ENCODE measurements at regions not wholly inside any gene's neighbourhood (a gene's known extent, or its start where the extent isn't known, plus 50 kb on each side); places are given as distances from the start of the nearest gene placed in this dataset.

GRCh38 chr1:63255153-63255552 lies 67.2 kb upstream of the FOXD3 start:
- ATAC-seq: no peak
- no peak for TF ChIP-seq RARB (CRISPR knock-in tag; IDR thresholded peaks at IDR 0.05)
- no peak for TF ChIP-seq PATZ1 (CRISPR knock-in tag; IDR thresholded peaks at IDR 0.05; ENCODE audit: borderline replicate concordance)
- TF ChIP-seq TCF4 (CRISPR knock-in tag; IDR thresholded peaks at IDR 0.05; ENCODE audit: borderline replicate concordance): no peak
- no peak for TF ChIP-seq SNAI2 (CRISPR knock-in tag; IDR thresholded peaks at IDR 0.05)
- TF ChIP-seq, protein P1, sequence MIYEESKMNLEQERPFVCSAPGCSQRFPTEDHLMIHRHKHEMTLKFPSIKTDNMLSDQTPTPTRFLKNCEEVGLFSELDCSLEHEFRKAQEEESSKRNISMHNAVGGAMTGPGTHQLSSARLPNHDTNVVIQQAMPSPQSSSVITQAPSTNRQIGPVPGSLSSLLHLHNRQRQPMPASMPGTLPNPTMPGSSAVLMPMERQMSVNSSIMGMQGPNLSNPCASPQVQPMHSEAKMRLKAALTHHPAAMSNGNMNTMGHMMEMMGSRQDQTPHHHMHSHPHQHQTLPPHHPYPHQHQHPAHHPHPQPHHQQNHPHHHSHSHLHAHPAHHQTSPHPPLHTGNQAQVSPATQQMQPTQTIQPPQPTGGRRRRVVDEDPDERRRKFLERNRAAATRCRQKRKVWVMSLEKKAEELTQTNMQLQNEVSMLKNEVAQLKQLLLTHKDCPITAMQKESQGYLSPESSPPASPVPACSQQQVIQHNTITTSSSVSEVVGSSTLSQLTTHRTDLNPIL (CRISPR knock-in tag; IDR thresholded peaks at IDR 0.05; ENCODE audit: low read depth): no peak
- TF ChIP-seq BACH2 (CRISPR knock-in tag; IDR thresholded peaks at IDR 0.05; ENCODE audit: borderline replicate concordance): no peak
- no peak for TF ChIP-seq ZNF8 (CRISPR knock-in tag; IDR thresholded peaks at IDR 0.05)
- TF ChIP-seq OSR1 (CRISPR knock-in tag; IDR thresholded peaks at IDR 0.05): no peak
- TF ChIP-seq ZNF565 (CRISPR knock-in tag; conservative IDR thresholded peaks at IDR 0.05; ENCODE audit: low read depth): no peak
- no peak for TF ChIP-seq ARNTL (CRISPR knock-in tag; IDR thresholded peaks at IDR 0.05; ENCODE audit: borderline replicate concordance, low read depth)
- TF ChIP-seq ZNF70 (CRISPR knock-in tag; IDR thresholded peaks at IDR 0.05): no peak
- no peak for TF ChIP-seq ZFP30 (CRISPR knock-in tag; IDR thresholded peaks at IDR 0.05)
- no peak for TF ChIP-seq GLIS3 (CRISPR knock-in tag; IDR thresholded peaks at IDR 0.05)
- no peak for TF ChIP-seq TSHZ2 (CRISPR knock-in tag; IDR thresholded peaks at IDR 0.05)
- no peak for TF ChIP-seq CSDC2 (CRISPR knock-in tag; IDR thresholded peaks at IDR 0.05)
- TF ChIP-seq TOX (CRISPR knock-in tag; IDR thresholded peaks at IDR 0.05; ENCODE audit: borderline replicate concordance): no peak
- TF ChIP-seq, protein P2, sequence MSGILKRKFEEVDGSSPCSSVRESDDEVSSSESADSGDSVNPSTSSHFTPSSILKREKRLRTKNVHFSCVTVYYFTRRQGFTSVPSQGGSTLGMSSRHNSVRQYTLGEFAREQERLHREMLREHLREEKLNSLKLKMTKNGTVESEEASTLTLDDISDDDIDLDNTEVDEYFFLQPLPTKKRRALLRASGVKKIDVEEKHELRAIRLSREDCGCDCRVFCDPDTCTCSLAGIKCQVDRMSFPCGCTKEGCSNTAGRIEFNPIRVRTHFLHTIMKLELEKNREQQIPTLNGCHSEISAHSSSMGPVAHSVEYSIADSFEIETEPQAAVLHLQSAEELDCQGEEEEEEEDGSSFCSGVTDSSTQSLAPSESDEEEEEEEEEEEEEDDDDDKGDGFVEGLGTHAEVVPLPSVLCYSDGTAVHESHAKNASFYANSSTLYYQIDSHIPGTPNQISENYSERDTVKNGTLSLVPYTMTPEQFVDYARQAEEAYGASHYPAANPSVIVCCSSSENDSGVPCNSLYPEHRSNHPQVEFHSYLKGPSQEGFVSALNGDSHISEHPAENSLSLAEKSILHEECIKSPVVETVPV (CRISPR knock-in tag; IDR thresholded peaks at IDR 0.05): no peak

DNA sequence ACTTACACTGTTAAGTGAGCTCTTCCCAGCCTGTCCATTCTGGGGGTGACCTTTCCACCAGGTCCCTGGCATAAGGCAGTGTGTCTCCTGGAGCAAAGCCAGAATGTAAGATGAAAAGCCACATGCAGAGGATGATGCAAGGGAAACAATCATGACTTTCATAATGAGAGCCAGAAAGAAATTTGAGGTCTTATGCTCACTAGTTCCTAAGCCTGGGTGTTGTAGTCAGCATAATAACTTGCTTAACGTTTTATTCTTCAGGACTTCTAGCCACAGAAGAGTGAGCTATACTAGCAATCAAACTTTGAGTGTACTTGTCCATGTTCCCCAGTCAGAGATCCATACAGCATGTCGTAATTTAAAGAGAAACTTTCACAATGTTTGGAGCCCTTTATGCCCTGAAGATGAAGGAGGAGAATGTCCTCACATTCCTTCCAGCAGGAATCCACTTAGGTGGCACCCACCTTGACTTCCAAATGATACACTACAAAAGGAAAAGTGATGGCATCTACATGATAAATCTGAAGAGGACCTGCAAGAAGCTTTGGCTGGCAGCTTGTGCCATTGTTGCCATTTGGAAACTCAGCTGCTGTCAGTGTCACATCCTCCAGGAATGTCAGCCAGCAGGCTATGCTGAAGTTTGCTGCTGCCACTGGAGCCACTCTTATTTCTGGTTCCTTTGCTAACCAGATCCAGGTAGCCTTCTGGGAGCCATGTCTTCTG lies 60.5 kb upstream of the FOXD3 start:
- ATAC-seq: no peak
- TF ChIP-seq, protein P1 (CRISPR knock-in tag; IDR thresholded peaks at IDR 0.05; ENCODE audit: low read depth): no peak
- TF ChIP-seq CSDC2 (CRISPR knock-in tag; IDR thresholded peaks at IDR 0.05) (no peak), GLIS3 (CRISPR knock-in tag; IDR thresholded peaks at IDR 0.05) (no peak), ZFP30 (CRISPR knock-in tag; IDR thresholded peaks at IDR 0.05) (no peak), ESRRG (CRISPR knock-in tag; IDR thresholded peaks at IDR 0.05) (no peak), TCF4 (CRISPR knock-in tag; IDR thresholded peaks at IDR 0.05; ENCODE audit: borderline replicate concordance) (no peak)

DNA sequence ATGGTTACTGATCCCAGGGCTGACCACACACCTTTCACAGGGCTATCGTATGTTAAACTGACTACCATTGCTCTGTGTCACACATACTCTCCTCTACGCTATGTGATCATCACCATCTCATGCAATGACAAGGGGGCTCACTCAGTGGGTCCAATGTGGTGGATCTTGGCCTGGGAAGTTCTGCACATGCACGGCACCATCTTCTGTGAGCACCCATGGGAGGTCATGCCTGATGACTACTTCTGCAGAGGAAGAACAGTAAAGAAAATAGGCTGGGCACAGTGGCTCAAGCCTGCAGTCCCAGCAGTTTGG lies 60.0 kb upstream of the FOXD3 start:
- no peak for ATAC-seq
- no peak for TF ChIP-seq ZFP30 (CRISPR knock-in tag; IDR thresholded peaks at IDR 0.05)
- no peak for TF ChIP-seq GLIS3 (CRISPR knock-in tag; IDR thresholded peaks at IDR 0.05)
- TF ChIP-seq PATZ1 (CRISPR knock-in tag; IDR thresholded peaks at IDR 0.05; ENCODE audit: borderline replicate concordance): no peak
- TF ChIP-seq, protein P1 (CRISPR knock-in tag; IDR thresholded peaks at IDR 0.05; ENCODE audit: low read depth): no peak
- TF ChIP-seq ARNTL (CRISPR knock-in tag; IDR thresholded peaks at IDR 0.05; ENCODE audit: borderline replicate concordance, low read depth): no peak
- no peak for TF ChIP-seq TCF4 (CRISPR knock-in tag; IDR thresholded peaks at IDR 0.05; ENCODE audit: borderline replicate concordance)
- no peak for TF ChIP-seq BACH2 (CRISPR knock-in tag; IDR thresholded peaks at IDR 0.05; ENCODE audit: borderline replicate concordance)
- TF ChIP-seq RARB (CRISPR knock-in tag; IDR thresholded peaks at IDR 0.05): no peak
- TF ChIP-seq CSDC2 (CRISPR knock-in tag; IDR thresholded peaks at IDR 0.05): no peak
- no peak for TF ChIP-seq ZNF565 (CRISPR knock-in tag; conservative IDR thresholded peaks at IDR 0.05; ENCODE audit: low read depth)
